WERI-Rb-1 (cell line): ENCODE measurements at regions not wholly inside any gene's neighbourhood (a gene's known extent, or its start where the extent isn't known, plus 50 kb on each side); places are given as distances from the start of the nearest gene placed in this dataset.

Experiments
- DNase-seq: peaks from one replicate; pipeline ENCODE4 v3.0.0-alpha.2; 2020
- H3K27ac ChIP-seq: fragments of 250-450 bp; sonication (Bioruptor Pico); 2 replicates; pipeline ENCODE4 v1.5.1; 2020; ENCODE audit warnings: mild to moderate bottlenecking, moderate library complexity
- H3K27me3 ChIP-seq: fragments of 250-450 bp; sonication (Bioruptor Pico); 2 replicates; pipeline ENCODE4 v1.5.1; 2021; ENCODE audit warnings: mild to moderate bottlenecking, low read depth, moderate library complexity; ENCODE audit not compliant: insufficient read depth, severe bottlenecking
- H3K36me3 ChIP-seq: fragments of 250-450 bp; sonication (Bioruptor Pico); 2 replicates; pipeline ENCODE4 v1.5.1; 2020; ENCODE audit warnings: mild to moderate bottlenecking, moderate library complexity
- H3K4me3 ChIP-seq: 2 replicates; pipeline ENCODE4 v1.5.1; 2011; ENCODE audit warnings: low read depth, mild to moderate bottlenecking, control low read depth, low read length
- H3K9me3 ChIP-seq: fragments of 250-450 bp; sonication (Bioruptor Pico); 2 replicates; pipeline ENCODE4 v1.5.1; 2021; ENCODE audit warnings: mild to moderate bottlenecking, moderate library complexity; ENCODE audit not compliant: severe bottlenecking
- TF ChIP-seq, protein P1 (sequence below): IDR thresholded peaks from 2 replicates; pipeline ENCODE4 v1.5.1; 2011; ENCODE audit warnings: low read depth, mild to moderate bottlenecking, control low read depth, inconsistent platforms, low read length

DNA sequence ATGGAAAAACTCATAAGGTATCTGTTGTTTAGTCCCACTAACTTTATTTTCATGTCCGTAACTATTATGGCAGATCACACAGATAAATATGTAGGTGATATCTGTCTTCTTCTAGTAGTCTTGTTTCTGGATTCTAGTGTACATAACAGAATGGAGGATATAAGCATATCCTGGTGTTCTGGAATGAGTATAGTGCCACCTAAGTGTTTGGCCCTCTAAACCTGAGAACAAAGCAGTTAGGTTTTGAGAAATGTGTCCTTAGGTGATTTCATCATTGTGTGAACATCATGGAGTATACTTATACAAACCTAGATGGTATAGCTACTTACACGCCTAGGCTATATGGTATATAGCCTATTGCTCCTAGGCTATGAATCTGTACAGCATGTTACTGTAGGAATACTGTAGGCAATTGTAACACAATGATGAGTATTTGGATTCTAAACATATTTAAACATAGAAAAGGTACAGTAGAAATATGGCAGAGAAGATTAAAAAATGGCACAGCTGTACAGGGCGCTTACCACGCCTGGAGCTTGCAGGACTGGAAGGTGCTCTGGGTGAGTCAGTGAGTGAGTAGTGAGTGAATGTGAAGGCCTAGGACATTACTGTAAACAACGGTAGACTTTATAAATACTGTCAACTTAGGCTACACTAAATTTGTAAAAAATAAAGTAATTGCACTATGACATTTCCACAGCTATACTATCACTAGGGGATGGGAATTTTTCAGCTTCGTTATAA is 150.3 kb upstream of the SLC24A2 start:
- no peaks in the 10 kb centered on the region for H3K27me3 ChIP-seq
- no peak overlapping the region for H3K27ac ChIP-seq
- no peak overlapping the region for H3K4me3 ChIP-seq
- no peak for DNase-seq
- TF ChIP-seq, protein P1, sequence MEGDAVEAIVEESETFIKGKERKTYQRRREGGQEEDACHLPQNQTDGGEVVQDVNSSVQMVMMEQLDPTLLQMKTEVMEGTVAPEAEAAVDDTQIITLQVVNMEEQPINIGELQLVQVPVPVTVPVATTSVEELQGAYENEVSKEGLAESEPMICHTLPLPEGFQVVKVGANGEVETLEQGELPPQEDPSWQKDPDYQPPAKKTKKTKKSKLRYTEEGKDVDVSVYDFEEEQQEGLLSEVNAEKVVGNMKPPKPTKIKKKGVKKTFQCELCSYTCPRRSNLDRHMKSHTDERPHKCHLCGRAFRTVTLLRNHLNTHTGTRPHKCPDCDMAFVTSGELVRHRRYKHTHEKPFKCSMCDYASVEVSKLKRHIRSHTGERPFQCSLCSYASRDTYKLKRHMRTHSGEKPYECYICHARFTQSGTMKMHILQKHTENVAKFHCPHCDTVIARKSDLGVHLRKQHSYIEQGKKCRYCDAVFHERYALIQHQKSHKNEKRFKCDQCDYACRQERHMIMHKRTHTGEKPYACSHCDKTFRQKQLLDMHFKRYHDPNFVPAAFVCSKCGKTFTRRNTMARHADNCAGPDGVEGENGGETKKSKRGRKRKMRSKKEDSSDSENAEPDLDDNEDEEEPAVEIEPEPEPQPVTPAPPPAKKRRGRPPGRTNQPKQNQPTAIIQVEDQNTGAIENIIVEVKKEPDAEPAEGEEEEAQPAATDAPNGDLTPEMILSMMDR, result no peak
- no peaks in the 10 kb centered on the region for H3K9me3 ChIP-seq
- H3K36me3 ChIP-seq, result no peaks in the 10 kb centered on the region

DNA sequence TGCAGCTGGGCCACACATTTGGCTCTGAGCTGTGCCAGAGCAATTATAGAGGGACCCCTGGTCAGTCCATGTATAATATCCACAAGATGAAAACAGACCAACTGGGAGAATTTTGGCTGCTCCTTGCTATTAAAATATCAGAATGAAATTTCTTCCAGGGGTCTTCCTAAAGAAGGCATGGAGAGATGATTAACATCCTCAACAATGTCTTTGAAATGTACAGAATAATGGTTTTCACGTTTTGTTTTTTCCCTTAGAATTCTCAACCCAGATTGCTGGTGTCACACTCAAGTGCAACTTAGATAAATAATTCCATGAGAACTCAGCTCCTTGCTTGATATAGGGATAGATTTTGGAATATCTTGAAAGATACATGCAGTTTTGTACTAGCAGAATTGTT is 148.3 kb upstream of the SLC24A2 start:
- H3K27me3 ChIP-seq, result no peaks in the 10 kb centered on the region
- no peaks in the 10 kb centered on the region for H3K36me3 ChIP-seq
- no peaks in the 10 kb centered on the region for H3K9me3 ChIP-seq
- H3K27ac ChIP-seq, result no peak overlapping the region
- no peak for DNase-seq
- TF ChIP-seq, protein P1, result no peak
- no peak overlapping the region for H3K4me3 ChIP-seq

- Histone ChIP-seq H3K36me3 (no peaks in the 10 kb centered on the region), H3K27me3 (no peaks in the 10 kb centered on the region), H3K4me3 (no peak overlapping the region), H3K9me3 (no peaks in the 10 kb centered on the region), H3K27ac (no peak overlapping the region)
- DNase-seq, result no peak
- TF ChIP-seq, protein P1, result no peak
Measured at GRCh38 chr9:19936598-19936997, 147.8 kb upstream of the SLC24A2 start.

GRCh38 chr9:19935422-19935821 is 146.6 kb upstream of the SLC24A2 start:
- H3K27me3 ChIP-seq, result no peaks in the 10 kb centered on the region
- H3K27ac ChIP-seq, result no peak overlapping the region
- no peaks in the 10 kb centered on the region for H3K9me3 ChIP-seq
- no peaks in the 10 kb centered on the region for H3K36me3 ChIP-seq
- H3K4me3 ChIP-seq, result no peak overlapping the region
- TF ChIP-seq, protein P1, result no peak
- DNase-seq, result no peak

- TF ChIP-seq, protein P1, result no peak
- no peak overlapping the region for H3K4me3 ChIP-seq
- no peaks in the 10 kb centered on the region for H3K36me3 ChIP-seq
- no peak for DNase-seq
- no peak overlapping the region for H3K27ac ChIP-seq
- H3K9me3 ChIP-seq, result no peaks in the 10 kb centered on the region
- no peaks in the 10 kb centered on the region for H3K27me3 ChIP-seq
Measured at GRCh38 chr9:19934301-19934871, 145.5 kb upstream of the SLC24A2 start.
